Smooth muscle cell (in vitro differentiated cells): ENCODE measurements at regions not wholly inside any gene's neighbourhood (a gene's known extent, or its start where the extent isn't known, plus 50 kb on each side); places are given as distances from the start of the nearest gene placed in this dataset.
"Not testable (repeated sequence)": the region's sequence is repeated elsewhere in the genome, so short reads cannot be mapped to it uniquely, and the experiment has no call there.

Experiments used
- DNase-seq: peaks from one replicate; lab custom pipeline; 2025; ENCODE audit not compliant: unreplicated experiment; lab: John Stamatoyannopoulos, UW
- H2AFZ ChIP-seq: fragments of 200-600 bp; sonication (generic); 2 replicates; pipeline ENCODE4 v1.6.0; 2016; ENCODE audit warnings: antibody characterized with exemption, low read depth, mild to moderate bottlenecking
- H3F3A ChIP-seq: fragments of 200-600 bp; sonication (generic); 2 replicates; pipeline ENCODE4 v1.6.0; 2017; ENCODE audit warnings: antibody characterized with exemption, low read depth
- H3K27ac ChIP-seq: fragments of 200-600 bp; sonication (generic); 2 replicates; pipeline ENCODE4 v1.5.1; 2016; ENCODE audit warnings: low read depth, mild to moderate bottlenecking
- H3K27me3 ChIP-seq: fragments of 200-600 bp; sonication (generic); 2 replicates; pipeline ENCODE4 v1.6.1; 2016; ENCODE audit warnings: low read depth, mild to moderate bottlenecking
- H3K36me3 ChIP-seq: fragments of 200-600 bp; sonication (generic); 2 replicates; pipeline ENCODE4 v1.5.1; 2016; ENCODE audit warnings: low read depth
- H3K4me1 ChIP-seq: fragments of 200-600 bp; sonication (generic); 2 replicates; pipeline ENCODE4 v1.5.1; 2016; ENCODE audit warnings: low read depth
- H3K4me2 ChIP-seq: fragments of 200-600 bp; sonication (generic); 2 replicates; pipeline ENCODE4 v1.6.0; 2016; ENCODE audit warnings: mild to moderate bottlenecking
- H3K4me3 ChIP-seq: fragments of 200-600 bp; sonication (generic); 2 replicates; pipeline ENCODE4 v1.5.1; 2016; ENCODE audit warnings: mild to moderate bottlenecking
- H3K79me2 ChIP-seq: fragments of 200-600 bp; sonication (generic); 2 replicates; pipeline ENCODE4 v1.6.0; 2016; ENCODE audit warnings: low read depth, mild to moderate bottlenecking
- H3K9ac ChIP-seq: fragments of 200-600 bp; sonication (generic); 2 replicates; pipeline ENCODE4 v1.6.0; 2016; ENCODE audit warnings: low read depth
- H3K9me3 ChIP-seq: fragments of 200-600 bp; sonication (generic); replicated peaks from 2 replicates; pipeline ENCODE4 v1.5.1; 2016; ENCODE audit warnings: low read depth
- H4K20me1 ChIP-seq: fragments of 200-600 bp; sonication (generic); 2 replicates; pipeline ENCODE4 v1.6.0; 2016; ENCODE audit warnings: low read depth
- CTCF ChIP-seq: fragments of 200-600 bp; sonication (generic); IDR thresholded peaks from 2 replicates; pipeline ENCODE4 v1.5.1; 2017; ENCODE audit warnings: borderline replicate concordance, mild to moderate bottlenecking, antibody characterized with exemption; ENCODE audit not compliant: insufficient read depth, poor library complexity, severe bottlenecking
- WGBS: methylation state at CpG from one replicate; pipeline ENCODE4 v1.1.7; 2016; ENCODE audit warnings: low lambda C conversion rate; 5-methylcytosine and 5-hydroxymethylcytosine counted together

DNA sequence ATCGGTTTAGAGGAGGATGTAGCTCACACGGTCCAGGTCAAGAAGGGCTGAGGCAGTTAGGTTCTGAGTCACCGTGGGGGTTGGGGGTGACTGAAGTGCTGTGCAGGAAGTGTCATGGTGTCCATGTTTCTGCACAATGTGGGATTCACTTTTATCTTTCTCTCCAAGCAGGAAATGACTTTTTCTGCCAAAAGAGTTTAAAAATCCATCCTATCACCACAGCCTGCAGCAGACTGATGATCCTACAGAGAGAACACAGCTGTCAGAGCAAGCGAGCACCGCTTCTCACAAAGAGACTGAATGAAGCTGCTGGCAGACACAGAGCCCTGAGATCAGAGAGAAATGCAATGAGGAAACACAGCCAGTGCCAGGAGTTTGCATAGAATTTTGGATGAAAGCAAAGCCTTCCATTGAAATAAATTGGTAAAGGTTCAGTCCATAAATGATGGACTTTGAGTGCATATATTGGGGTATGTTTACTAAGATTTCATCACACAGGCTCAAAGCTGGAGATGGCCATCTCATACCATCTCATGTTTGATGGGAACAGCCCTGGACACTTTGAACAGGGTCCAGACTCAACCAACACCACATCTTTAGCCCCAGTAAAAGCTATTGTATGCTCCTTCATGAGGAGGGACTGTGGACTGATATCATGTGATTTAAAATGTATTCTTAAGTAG lies 213.9 kb upstream of the FBXL7 start:
- DNase-seq = no peak
- TF ChIP-seq CTCF = no peak
- Histone ChIP-seq H2AFZ (peak overlapping the region; percentile 76), H3K4me3 (no peak overlapping the region), H4K20me1 (no peaks in the 10 kb centered on the region), H3K9me3 (no peaks in the 10 kb centered on the region), H3K9ac (no peak overlapping the region), H3K4me2 (peak overlapping the region; percentile 77), H3K36me3 (no peaks in the 10 kb centered on the region), H3K79me2 (no peaks in the 10 kb centered on the region), H3K4me1 (peaks cover 5% of the 10 kb centered on the region), H3F3A (no peaks in the 10 kb centered on the region), H3K27ac (no peak overlapping the region), H3K27me3 (peaks cover 3% of the 10 kb centered on the region)
- 22% methylated on average over 5 of the region's 5 CpGs for WGBS

- Histone ChIP-seq H3K27me3 (peaks cover 3% of the 10 kb centered on the region), H3K4me3 (no peak overlapping the region), H3K9ac (no peak overlapping the region), H3K4me2 (no peak overlapping the region), H3F3A (no peaks in the 10 kb centered on the region), H3K36me3 (no peaks in the 10 kb centered on the region), H2AFZ (no peak overlapping the region), H4K20me1 (no peaks in the 10 kb centered on the region), H3K79me2 (no peaks in the 10 kb centered on the region), H3K9me3 (no peaks in the 10 kb centered on the region), H3K4me1 (peaks cover 5% of the 10 kb centered on the region), H3K27ac (no peak overlapping the region)
- DNase-seq = no peak
- TF ChIP-seq CTCF = no peak
These were observed 215.3 kb upstream of the FBXL7 start for GRCh38 chr5:15284706-15285105.

- H3K36me3 ChIP-seq = no peaks in the 10 kb centered on the region
- no peak overlapping the region for H3K9ac ChIP-seq
- WGBS = 76% methylated on average over 2 of the region's 2 CpGs
- peaks cover 5% of the 10 kb centered on the region for H3K4me1 ChIP-seq
- H3K79me2 ChIP-seq = no peaks in the 10 kb centered on the region
- H3K27me3 ChIP-seq = peaks cover 3% of the 10 kb centered on the region
- H3K27ac ChIP-seq = no peak overlapping the region
- H2AFZ ChIP-seq = no peak overlapping the region
- no peaks in the 10 kb centered on the region for H4K20me1 ChIP-seq
- TF ChIP-seq CTCF = no peak
- no peak for DNase-seq
- no peak overlapping the region for H3K4me3 ChIP-seq
- H3K4me2 ChIP-seq = no peak overlapping the region
- no peaks in the 10 kb centered on the region for H3K9me3 ChIP-seq
- H3F3A ChIP-seq = no peaks in the 10 kb centered on the region
These were observed 216.9 kb upstream of the FBXL7 start for GRCh38 chr5:15283076-15283475.

- Histone ChIP-seq H2AFZ (no peak overlapping the region), H3K4me3 (no peak overlapping the region), H3K27ac (no peak overlapping the region), H3F3A (no peaks in the 10 kb centered on the region), H3K4me1 (peaks cover 5% of the 10 kb centered on the region), H3K79me2 (no peaks in the 10 kb centered on the region), H3K9me3 (no peaks in the 10 kb centered on the region), H3K36me3 (no peaks in the 10 kb centered on the region), H3K9ac (no peak overlapping the region), H3K4me2 (no peak overlapping the region), H4K20me1 (no peaks in the 10 kb centered on the region), H3K27me3 (peaks cover 3% of the 10 kb centered on the region)
- 92% methylated on average over 2 of the region's 2 CpGs for WGBS
- TF ChIP-seq CTCF = no peak
- no peak for DNase-seq
These were observed 217.4 kb upstream of the FBXL7 start for GRCh38 chr5:15282611-15283010.

DNA sequence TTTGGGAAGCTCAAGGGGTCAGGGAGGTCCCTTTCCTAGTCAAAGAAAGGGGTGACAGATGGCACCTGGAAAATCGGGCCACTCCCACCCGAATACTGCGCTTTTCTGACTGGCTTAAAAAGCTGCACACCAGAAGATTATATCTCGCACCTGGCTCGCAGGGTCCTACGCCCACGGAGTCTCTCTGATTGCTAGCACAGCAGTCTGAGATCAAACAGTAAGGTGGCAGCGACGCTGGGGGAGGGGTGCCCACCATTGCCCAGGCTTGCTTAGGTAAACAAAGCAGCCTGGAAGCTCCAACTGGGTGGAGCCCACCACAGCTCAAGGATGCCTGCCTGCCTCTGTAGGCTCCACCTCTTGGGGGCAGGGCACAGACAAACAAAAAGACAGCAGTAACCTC lies 228.4 kb upstream of the FBXL7 start:
- H4K20me1 ChIP-seq, H3K4me1 ChIP-seq, H3K27ac ChIP-seq, H3K4me2 ChIP-seq, H3K79me2 ChIP-seq, DNase-seq, H3F3A ChIP-seq, H3K27me3 ChIP-seq, H3K9ac ChIP-seq, H3K4me3 ChIP-seq, H3K9me3 ChIP-seq, H3K36me3 ChIP-seq, H2AFZ ChIP-seq: not testable (repeated sequence)
- 66% methylated on average over 9 of the region's 9 CpGs for WGBS
